Esophagus (tissue), 2 donors: ENCODE measurements at regions not wholly inside any gene's neighbourhood (a gene's known extent, or its start where the extent isn't known, plus 50 kb on each side); places are given as distances from the start of the nearest gene placed in this dataset.

Experiments used
- H3K27ac ChIP-seq, 2 donors: one replicate each; pipeline ENCODE4 v1.5.1; 2013; ENCODE audit warnings: low read depth in 2 of 2, mild to moderate bottlenecking in 2 of 2, inconsistent platforms in 1 of 2, low read length in 1 of 2, moderate library complexity in 1 of 2
- H3K27me3 ChIP-seq, 2 donors: one replicate each; pipeline ENCODE4 v1.6.1; 2013; ENCODE audit warnings: low read length in 2 of 2, control low read depth in 1 of 2, mild to moderate bottlenecking in 1 of 2; ENCODE audit not compliant: insufficient read depth in 2 of 2, control insufficient read depth in 1 of 2
- H3K36me3 ChIP-seq, 2 donors: one replicate each; pipeline ENCODE4 v1.6.1; 2013; ENCODE audit warnings: low read length in 1 of 2; ENCODE audit not compliant: control insufficient read depth in 2 of 2, insufficient read depth in 2 of 2
- H3K4me1 ChIP-seq, 2 donors: one replicate each; pipeline ENCODE4 v1.6.1; 2013; ENCODE audit warnings: low read length in 1 of 2; ENCODE audit not compliant: control insufficient read depth in 2 of 2, insufficient read depth in 2 of 2
- H3K4me3 ChIP-seq, 2 donors: one replicate each; pipeline ENCODE4 v1.5.1; 2013; ENCODE audit warnings: low read length in 2 of 2, mild to moderate bottlenecking in 2 of 2, low read depth in 1 of 2, moderate library complexity in 1 of 2
- H3K9me3 ChIP-seq, 2 donors: one replicate each; pipeline ENCODE4 v1.6.1; 2013; ENCODE audit warnings: mild to moderate bottlenecking in 2 of 2, low read depth in 1 of 2, low read length in 1 of 2, moderate library complexity in 1 of 2; ENCODE audit not compliant: control insufficient read depth in 2 of 2, insufficient read depth in 1 of 2
- WGBS, 2 donors: extraction: QIAGEN DNeasy Blood & Tissue Kit; methylation state at CpG; one replicate each; pipeline ENCODE4 v1.1.7; 2013; 5-methylcytosine and 5-hydroxymethylcytosine counted together
- donor health status: healthy with polysubstance abuse.
- donor health status: Bipolar disorder and iron deficiency.

DNA sequence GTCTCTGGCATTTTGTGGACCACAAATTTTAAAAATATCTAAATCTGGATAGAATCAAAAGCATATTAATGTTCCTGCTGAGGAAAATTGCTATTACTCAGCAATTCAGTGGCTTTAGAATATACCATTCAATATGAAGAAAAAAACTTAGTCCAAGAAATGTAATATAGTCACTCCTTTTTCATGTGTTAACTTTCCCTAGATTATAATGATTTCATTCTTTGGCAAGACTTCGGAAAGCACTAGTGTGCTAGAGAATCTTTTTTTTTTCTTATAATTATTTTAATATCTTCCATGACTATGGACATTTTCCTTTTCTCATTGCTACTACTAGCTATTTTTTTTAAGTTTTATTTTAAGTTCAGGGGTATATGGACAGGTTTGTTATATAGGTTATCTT, 102.4 kb upstream of the FAM174A start:
- no peaks in the 10 kb centered on the region for H3K36me3 ChIP-seq
- no peaks in the 10 kb centered on the region for H3K27me3 ChIP-seq
- no peak overlapping the region for H3K27ac ChIP-seq
- no peaks in the 10 kb centered on the region for H3K4me1 ChIP-seq
- H3K4me3 ChIP-seq: no peak overlapping the region
- WGBS, 2 donors: 74 to 81% methylated on average over 1 of the region's 1 CpG
- no peaks in the 10 kb centered on the region for H3K9me3 ChIP-seq

DNA sequence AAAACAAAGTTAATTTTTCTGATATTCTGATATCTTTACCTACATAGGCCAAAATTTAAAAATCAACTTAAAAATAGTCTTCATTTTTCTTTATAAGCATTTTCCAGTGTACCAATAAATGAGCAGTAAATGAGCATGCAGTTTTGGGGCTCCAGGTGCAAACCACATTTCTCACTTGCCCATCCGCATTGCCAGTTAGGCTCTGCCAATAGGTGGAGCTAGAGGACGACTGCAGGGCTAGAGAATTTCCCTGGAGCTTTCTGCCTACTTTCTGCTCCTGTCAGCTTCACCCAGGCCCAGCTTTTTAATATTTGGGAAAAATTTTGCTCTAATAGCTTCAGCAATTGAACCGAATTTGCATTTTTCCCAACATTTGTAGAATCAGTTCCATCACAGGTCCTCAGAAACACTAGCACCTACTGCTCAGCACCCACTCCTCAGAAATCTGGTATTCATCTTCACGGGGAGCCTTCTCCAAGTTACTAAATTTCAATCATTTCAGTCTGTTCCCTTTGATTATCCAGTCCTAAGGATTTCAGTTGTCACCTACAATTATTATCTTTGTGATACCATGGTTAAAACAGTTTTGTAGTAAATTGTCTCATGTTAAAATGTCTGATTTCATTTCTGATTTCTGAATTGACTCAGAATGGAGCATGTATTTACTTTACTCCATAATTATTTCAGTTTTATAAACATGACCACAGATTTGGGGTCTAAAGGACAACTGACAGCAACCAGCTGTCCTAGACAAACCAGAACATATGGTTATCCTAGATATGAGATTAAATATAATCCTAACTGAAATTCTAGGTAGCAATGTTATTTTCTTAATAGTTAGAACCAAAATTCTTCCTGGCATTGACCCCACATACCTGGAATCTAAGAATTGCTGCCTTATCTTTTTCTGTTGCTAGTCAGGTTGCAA, 104.6 kb upstream of the FAM174A start:
- H3K27ac ChIP-seq: no peak overlapping the region
- H3K4me1 ChIP-seq: no peaks in the 10 kb centered on the region
- H3K4me3 ChIP-seq: no peak overlapping the region
- 37 to 38% methylated on average over 4 of the region's 4 CpGs for WGBS, 2 donors
- no peaks in the 10 kb centered on the region for H3K27me3 ChIP-seq
- no peaks in the 10 kb centered on the region for H3K36me3 ChIP-seq
- H3K9me3 ChIP-seq: no peaks in the 10 kb centered on the region

DNA sequence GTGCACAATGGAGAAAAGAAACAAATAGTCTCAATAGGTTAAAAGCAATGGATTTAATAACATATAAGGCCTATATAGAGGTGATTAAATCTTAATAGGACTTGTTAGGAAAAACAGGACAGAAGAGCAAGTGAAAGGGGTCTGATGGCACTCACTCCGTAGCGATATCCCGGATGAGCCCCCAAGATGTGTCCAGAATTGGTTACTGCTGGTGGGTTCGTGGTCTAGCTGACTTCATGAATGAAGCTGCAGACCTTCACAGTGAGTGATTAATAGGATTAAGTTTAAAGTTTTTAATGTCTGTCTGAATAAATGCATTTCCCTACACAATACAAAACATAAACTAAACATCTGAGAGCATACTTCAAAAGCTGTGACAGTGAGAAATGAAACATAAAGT, 110.4 kb upstream of the FAM174A start:
- WGBS, 2 donors: 92 to 95% methylated on average over 4 of the region's 4 CpGs
- H3K36me3 ChIP-seq: no peaks in the 10 kb centered on the region
- H3K4me3 ChIP-seq: no peak overlapping the region
- H3K4me1 ChIP-seq: no peaks in the 10 kb centered on the region
- H3K9me3 ChIP-seq: peaks cover 2% of the 10 kb centered on the region in 2 donors
- no peaks in the 10 kb centered on the region for H3K27me3 ChIP-seq
- H3K27ac ChIP-seq: no peak overlapping the region

DNA sequence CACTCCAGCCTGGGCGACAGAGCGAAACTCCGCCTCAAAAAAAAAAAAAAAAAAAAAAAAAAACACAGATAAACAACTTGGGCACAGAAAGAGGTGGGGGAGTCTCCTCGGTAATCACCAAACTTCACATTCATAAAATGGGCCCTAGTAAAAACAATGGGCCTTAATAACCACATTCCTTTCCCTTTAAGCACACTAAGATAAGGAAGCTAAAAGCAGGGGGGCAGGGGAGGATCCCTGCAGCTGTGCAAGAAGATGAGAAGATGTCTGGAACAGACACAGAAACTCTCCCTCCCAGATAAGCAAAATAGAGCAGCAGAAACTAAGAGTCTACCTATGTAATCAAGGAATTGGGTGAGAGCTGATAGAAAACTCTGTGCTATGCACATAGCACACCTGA, 111.2 kb upstream of the FAM174A start:
- no peak overlapping the region for H3K4me3 ChIP-seq
- 79 to 85% methylated on average over 1 of the region's 4 CpGs for WGBS, 2 donors
- no peak overlapping the region for H3K27ac ChIP-seq
- H3K36me3 ChIP-seq: no peaks in the 10 kb centered on the region
- H3K27me3 ChIP-seq: no peaks in the 10 kb centered on the region
- peaks cover 2% of the 10 kb centered on the region in 2 donors for H3K9me3 ChIP-seq
- no peaks in the 10 kb centered on the region for H3K4me1 ChIP-seq

DNA sequence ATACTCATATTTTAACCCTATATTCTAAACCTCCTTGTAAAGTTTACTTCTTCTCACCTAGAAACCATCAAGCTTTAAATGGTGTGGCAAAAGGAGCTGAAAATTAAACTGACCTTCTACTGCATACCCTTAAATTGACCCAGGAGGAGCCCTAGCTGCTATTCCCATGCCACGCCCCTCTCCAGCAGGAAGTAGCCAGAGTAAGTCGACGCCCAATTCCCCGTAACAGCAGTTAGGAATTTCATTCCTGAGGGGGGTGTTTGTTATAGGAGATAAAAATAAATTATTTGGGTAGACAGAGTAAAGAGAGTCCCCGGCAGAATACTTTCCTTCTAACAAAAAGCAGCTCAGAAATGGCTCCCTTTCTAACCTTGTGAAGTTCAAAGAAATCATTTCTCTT, 111.8 kb upstream of the FAM174A start:
- H3K27me3 ChIP-seq: no peaks in the 10 kb centered on the region
- peaks cover 2% of the 10 kb centered on the region in 2 donors for H3K9me3 ChIP-seq
- no peaks in the 10 kb centered on the region for H3K4me1 ChIP-seq
- no peak overlapping the region for H3K4me3 ChIP-seq
- 73 to 84% methylated on average over 5 of the region's 5 CpGs for WGBS, 2 donors
- no peaks in the 10 kb centered on the region for H3K36me3 ChIP-seq
- H3K27ac ChIP-seq: no peak overlapping the region

DNA sequence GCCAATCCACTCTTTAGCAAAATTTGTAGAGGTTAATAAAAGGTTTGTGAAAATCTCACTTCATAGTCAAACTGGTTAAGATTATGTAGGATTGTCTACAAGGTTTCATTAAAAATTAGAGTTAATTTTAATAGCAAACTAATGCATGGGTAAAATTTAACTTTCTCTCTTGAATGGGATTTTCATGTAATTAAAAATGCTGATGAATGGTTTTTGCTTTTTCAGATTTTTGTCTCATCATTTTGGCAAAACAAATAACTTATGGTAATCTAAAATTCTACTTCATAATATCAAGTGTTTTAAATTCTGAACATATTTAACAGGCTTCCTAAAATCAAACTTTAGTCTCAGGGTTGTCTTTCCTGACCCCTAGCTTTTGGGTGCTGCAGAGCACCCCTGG, 113.8 kb upstream of the FAM174A start:
- H3K9me3 ChIP-seq: peaks cover 2% of the 10 kb centered on the region in 2 donors
- no peaks in the 10 kb centered on the region for H3K36me3 ChIP-seq
- no peaks in the 10 kb centered on the region for H3K4me1 ChIP-seq
- H3K27ac ChIP-seq: no peak overlapping the region
- no peak overlapping the region for H3K4me3 ChIP-seq
- no peaks in the 10 kb centered on the region for H3K27me3 ChIP-seq

DNA sequence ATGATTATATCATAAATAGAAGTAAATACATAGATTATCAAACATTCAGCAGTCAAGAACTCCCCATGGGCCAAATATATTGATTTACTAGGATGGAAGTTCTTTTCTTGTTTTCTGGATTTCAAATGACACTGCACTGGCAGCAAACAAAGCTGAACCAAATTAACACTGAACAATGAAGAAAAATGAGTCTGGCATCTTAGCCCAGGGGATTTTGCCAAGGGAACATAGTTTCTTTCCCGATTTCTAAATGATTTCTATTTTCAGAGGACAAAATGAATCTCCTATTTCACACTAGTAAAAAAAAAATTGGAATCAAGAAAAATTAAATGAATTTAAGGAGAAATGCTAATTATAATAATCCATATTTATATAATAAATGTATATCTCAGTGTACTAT, 116.9 kb upstream of the FAM174A start:
- H3K9me3 ChIP-seq: no peaks in the 10 kb centered on the region
- H3K4me1 ChIP-seq: no peaks in the 10 kb centered on the region
- H3K27me3 ChIP-seq: no peaks in the 10 kb centered on the region
- no peak overlapping the region for H3K4me3 ChIP-seq
- no peaks in the 10 kb centered on the region for H3K36me3 ChIP-seq
- no peak overlapping the region for H3K27ac ChIP-seq
- WGBS, 2 donors: 47 to 64% methylated on average over 1 of the region's 1 CpG

DNA sequence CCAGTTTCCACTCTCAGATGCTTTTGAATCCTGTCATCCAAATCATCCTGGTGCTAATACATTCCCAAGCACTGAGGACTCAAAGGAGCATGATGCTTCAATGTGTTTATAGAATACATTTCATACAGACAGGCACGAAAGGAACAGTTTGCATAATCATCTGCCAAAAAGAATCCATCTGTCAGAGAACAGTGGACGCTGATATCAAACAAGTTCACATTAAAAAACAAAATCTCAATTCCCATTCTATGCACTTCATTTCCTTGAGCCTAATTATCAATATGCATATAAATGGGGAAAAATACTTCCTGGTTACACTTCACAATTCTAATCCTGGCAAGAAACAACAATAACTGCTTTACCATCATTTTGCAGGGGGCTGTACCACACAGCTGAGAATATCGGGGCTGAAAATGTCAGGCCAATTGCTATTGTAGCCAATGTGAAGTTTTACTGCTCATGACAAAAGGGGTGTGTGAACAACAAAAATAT, 125.5 kb upstream of the FAM174A start:
- no peak overlapping the region for H3K27ac ChIP-seq
- no peaks in the 10 kb centered on the region for H3K9me3 ChIP-seq
- H3K27me3 ChIP-seq: no peaks in the 10 kb centered on the region
- 37 to 65% methylated on average over 3 of the region's 3 CpGs for WGBS, 2 donors
- no peaks in the 10 kb centered on the region for H3K4me1 ChIP-seq
- H3K36me3 ChIP-seq: no peaks in the 10 kb centered on the region
- H3K4me3 ChIP-seq: no peak overlapping the region

DNA sequence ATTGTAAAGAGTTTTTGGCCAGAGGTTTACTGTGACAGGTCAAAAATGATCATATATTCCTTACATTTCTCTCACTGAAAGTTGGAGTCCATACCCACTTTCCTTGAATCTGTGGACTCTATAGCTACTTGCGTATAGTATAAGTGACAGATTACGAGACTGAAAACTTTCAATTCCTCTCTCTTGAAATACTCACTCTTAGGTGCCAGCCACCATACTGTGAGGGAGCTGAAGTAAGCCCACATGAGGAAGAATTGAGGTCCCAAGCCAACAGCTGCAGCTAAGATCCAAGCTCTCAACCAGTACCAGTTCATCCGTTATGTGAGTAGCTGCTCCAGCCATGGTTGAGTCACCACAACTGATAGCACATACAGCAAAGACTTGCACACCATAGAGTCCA, 128.1 kb upstream of the FAM174A start:
- no peak overlapping the region for H3K4me3 ChIP-seq
- WGBS, 2 donors: 95 to 97% methylated on average over 3 of the region's 3 CpGs
- no peaks in the 10 kb centered on the region for H3K4me1 ChIP-seq
- no peaks in the 10 kb centered on the region for H3K27me3 ChIP-seq
- H3K27ac ChIP-seq: no peak overlapping the region
- no peaks in the 10 kb centered on the region for H3K36me3 ChIP-seq
- no peaks in the 10 kb centered on the region for H3K9me3 ChIP-seq

DNA sequence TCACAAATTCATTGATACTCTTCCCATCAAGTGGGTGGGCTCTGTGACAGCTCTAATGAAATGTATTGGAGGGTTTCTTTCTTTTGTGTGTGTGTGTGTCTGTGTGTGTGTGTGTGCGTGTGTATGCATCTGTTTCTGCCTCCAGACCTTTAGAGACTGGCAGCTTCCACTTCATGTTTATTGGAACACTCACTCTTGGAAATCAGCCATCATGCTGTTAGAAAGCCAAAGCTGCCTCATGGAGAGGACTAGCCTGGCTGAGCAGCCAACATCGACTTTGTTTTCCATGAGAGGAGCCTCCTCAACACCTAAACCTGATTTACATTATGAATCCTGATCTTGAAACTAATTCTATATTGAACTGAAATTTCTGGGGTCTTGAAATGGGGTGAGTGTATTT, 128.5 kb upstream of the FAM174A start:
- no peaks in the 10 kb centered on the region for H3K9me3 ChIP-seq
- no peak overlapping the region for H3K4me3 ChIP-seq
- H3K4me1 ChIP-seq: no peaks in the 10 kb centered on the region
- H3K27ac ChIP-seq: no peak overlapping the region
- H3K27me3 ChIP-seq: no peaks in the 10 kb centered on the region
- WGBS, 2 donors: 58 to 69% methylated on average over 2 of the region's 2 CpGs
- no peaks in the 10 kb centered on the region for H3K36me3 ChIP-seq
